NT2/D1 (cell line): ENCODE measurements at regions not wholly inside any gene's neighbourhood (a gene's known extent, or its start where the extent isn't known, plus 50 kb on each side); places are given as distances from the start of the nearest gene placed in this dataset.

Experiments
- DNase-seq: peaks from one replicate; pipeline ENCODE4 v3.0.0-alpha.2; 2011; ENCODE audit warnings: low read depth, low spot score
- H3K27me3 ChIP-seq: 2 replicates; pipeline ENCODE4 v1.6.0; 2011; ENCODE audit warnings: mild to moderate bottlenecking; ENCODE audit not compliant: insufficient read length, insufficient read depth
- H3K36me3 ChIP-seq: 2 replicates; pipeline ENCODE4 v1.6.1; 2011; ENCODE audit warnings: mild to moderate bottlenecking, low read length, mixed read lengths; ENCODE audit not compliant: insufficient read depth, insufficient read length
- H3K4me1 ChIP-seq: 2 replicates; pipeline ENCODE4 v1.5.1; 2011; ENCODE audit not compliant: insufficient read depth, insufficient read length
- H3K4me3 ChIP-seq: 2 replicates; pipeline ENCODE4 v1.5.1; 2011; ENCODE audit warnings: low read depth; ENCODE audit not compliant: insufficient read length
- H3K9ac ChIP-seq: 2 replicates; pipeline ENCODE4 v1.6.0; 2011; ENCODE audit warnings: low read depth; ENCODE audit not compliant: insufficient read length
- H3K9me3 ChIP-seq: 2 replicates; pipeline ENCODE4 v1.5.1; 2011; ENCODE audit warnings: mild to moderate bottlenecking, low read length; ENCODE audit not compliant: insufficient read depth
- SUZ12 ChIP-seq: IDR thresholded peaks from 2 replicates; pipeline ENCODE4 v1.6.1; 2011; ENCODE audit not compliant: insufficient read length, insufficient read depth; ENCODE audit errors: extremely low read depth
- YY1 ChIP-seq: IDR thresholded peaks from 2 replicates; pipeline ENCODE4 v1.6.1; 2011; ENCODE audit not compliant: insufficient read length, insufficient read depth
- ZNF274 ChIP-seq: IDR thresholded peaks from 2 replicates; pipeline ENCODE4 v1.6.1; 2011; ENCODE audit warnings: mild to moderate bottlenecking, low read depth, low read length

DNA sequence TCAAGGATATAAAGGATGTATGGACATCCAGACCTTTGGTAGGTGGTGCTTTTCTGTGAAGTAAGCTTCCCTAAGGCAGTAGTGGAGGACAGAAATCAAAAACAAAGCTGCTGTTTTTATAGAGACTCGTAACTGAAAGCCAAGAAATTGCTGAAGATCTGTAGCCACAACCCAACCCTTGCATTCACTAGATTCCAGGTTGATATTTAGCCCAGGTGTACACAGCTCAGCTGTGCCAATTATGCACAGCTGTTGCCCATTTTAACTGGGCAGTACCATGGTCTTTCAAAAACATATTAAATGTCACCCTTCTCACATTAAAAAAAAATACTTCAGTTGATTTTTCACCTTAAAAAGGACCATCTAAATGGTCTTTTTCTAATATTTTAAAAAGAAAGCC is 75.8 kb downstream of the CNTN3 start:
- no peaks in the 10 kb centered on the region for H3K27me3 ChIP-seq
- no peak for TF ChIP-seq ZNF274
- no peak for TF ChIP-seq YY1
- H3K4me3 ChIP-seq: no peak overlapping the region
- H3K9me3 ChIP-seq: no peaks in the 10 kb centered on the region
- H3K9ac ChIP-seq: no peak overlapping the region
- H3K4me1 ChIP-seq: no peaks in the 10 kb centered on the region
- no peaks in the 10 kb centered on the region for H3K36me3 ChIP-seq
- no peak for DNase-seq

DNA sequence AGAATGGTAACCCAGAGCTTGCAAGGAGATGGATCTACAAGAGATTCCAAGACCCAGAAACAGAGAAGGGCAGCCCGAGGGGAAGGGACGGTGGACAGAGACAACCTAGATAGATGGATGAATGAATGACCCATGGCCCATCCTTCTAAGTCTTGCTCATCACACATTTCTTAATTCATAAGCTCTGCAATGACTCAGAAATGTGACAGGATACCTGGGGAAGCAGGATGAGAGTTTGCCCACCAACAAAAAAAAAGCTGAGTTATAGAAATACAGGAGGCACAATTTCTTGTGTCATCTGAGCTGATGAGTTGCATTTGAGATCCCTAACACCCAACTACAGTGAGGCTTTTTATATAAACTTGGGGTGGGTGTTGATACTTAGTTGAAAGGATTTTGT is 76.6 kb downstream of the CNTN3 start:
- H3K4me1 ChIP-seq: no peaks in the 10 kb centered on the region
- TF ChIP-seq SUZ12 (no peak), ZNF274 (no peak), YY1 (no peak)
- H3K36me3 ChIP-seq: no peaks in the 10 kb centered on the region
- no peaks in the 10 kb centered on the region for H3K27me3 ChIP-seq
- no peak overlapping the region for H3K9ac ChIP-seq
- no peak for DNase-seq
- no peaks in the 10 kb centered on the region for H3K9me3 ChIP-seq
- H3K4me3 ChIP-seq: no peak overlapping the region

DNA sequence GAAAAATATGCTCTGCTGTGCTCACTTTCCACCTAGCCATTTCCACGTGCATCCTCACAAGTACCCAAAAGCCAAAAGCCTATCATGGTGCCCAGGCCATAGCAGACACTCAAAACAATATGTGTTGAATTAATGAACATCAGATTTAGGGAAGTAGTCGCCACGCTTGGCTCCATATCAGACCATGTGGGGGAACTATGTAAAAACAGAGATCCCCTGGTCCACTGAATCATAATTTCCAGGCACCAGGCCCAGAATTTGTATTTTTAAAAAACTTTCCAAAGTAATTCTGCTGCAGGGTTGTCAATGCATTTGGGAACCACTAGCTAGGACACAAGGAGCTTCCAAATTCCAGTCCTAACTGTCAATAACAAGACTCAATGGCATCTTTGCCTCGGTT is 77.3 kb downstream of the CNTN3 start:
- no peaks in the 10 kb centered on the region for H3K4me1 ChIP-seq
- DNase-seq: no peak
- H3K9ac ChIP-seq: no peak overlapping the region
- H3K4me3 ChIP-seq: no peak overlapping the region
- no peaks in the 10 kb centered on the region for H3K36me3 ChIP-seq
- TF ChIP-seq ZNF274 (no peak), YY1 (no peak), SUZ12 (no peak)
- no peaks in the 10 kb centered on the region for H3K27me3 ChIP-seq
- H3K9me3 ChIP-seq: no peaks in the 10 kb centered on the region

DNA sequence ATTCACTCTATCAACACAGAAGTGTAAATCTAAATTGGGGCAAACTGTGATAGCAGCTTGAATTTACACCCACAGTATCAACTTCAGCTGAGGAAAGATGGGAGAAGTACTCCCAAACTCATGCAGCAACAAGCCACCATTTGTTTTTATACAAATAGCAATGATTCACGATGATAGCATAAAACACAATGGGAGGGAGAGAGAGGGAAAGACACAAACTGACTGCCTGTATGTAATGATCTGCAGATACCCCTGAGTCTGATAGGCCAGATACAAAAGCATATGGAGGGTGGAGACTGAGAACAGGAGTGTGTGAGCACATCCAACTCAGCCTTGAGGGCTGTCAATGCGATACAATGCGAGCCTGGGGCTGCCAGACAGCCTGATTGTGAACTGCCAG is 79.2 kb downstream of the CNTN3 start:
- no peaks in the 10 kb centered on the region for H3K36me3 ChIP-seq
- no peaks in the 10 kb centered on the region for H3K4me1 ChIP-seq
- TF ChIP-seq SUZ12 (no peak), ZNF274 (no peak), YY1 (no peak)
- no peaks in the 10 kb centered on the region for H3K9me3 ChIP-seq
- no peak for DNase-seq
- no peak overlapping the region for H3K9ac ChIP-seq
- H3K4me3 ChIP-seq: no peak overlapping the region
- H3K27me3 ChIP-seq: no peaks in the 10 kb centered on the region

- H3K9me3 ChIP-seq: no peaks in the 10 kb centered on the region
- H3K36me3 ChIP-seq: no peaks in the 10 kb centered on the region
- no peak for DNase-seq
- H3K27me3 ChIP-seq: no peaks in the 10 kb centered on the region
- H3K4me3 ChIP-seq: no peak overlapping the region
- no peak overlapping the region for H3K9ac ChIP-seq
- TF ChIP-seq ZNF274 (no peak), SUZ12 (no peak), YY1 (no peak)
- H3K4me1 ChIP-seq: no peaks in the 10 kb centered on the region
Measured at GRCh38 chr3:74534611-74535010, 79.8 kb downstream of the CNTN3 start.

DNA sequence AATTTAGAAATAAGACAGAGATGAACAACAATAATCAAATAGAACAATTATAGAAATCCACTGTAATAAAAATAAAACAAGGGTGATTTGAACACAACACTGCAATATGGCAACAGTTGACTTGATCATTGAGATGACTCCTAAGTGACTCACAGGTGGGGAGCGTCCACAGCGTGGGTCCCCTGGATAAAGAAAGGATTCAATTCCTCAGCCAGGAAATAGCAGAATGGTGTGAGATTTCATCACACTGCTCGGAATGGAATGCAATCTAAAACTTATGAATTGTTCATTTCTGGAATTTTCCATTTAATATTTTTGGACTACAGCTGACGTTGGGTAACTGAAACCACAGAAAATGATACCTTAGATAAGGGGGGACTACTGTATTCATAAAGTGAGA is 82.0 kb downstream of the CNTN3 start:
- TF ChIP-seq ZNF274: no peak
- TF ChIP-seq SUZ12: no peak
- no peak for TF ChIP-seq YY1
- no peak overlapping the region for H3K9ac ChIP-seq
- H3K36me3 ChIP-seq: no peaks in the 10 kb centered on the region
- no peaks in the 10 kb centered on the region for H3K4me1 ChIP-seq
- H3K27me3 ChIP-seq: no peaks in the 10 kb centered on the region
- H3K4me3 ChIP-seq: no peak overlapping the region
- DNase-seq: no peak
- no peaks in the 10 kb centered on the region for H3K9me3 ChIP-seq

GRCh38 chr3:74531491-74531890 is 83.0 kb downstream of the CNTN3 start:
- Histone ChIP-seq H3K27me3 (no peaks in the 10 kb centered on the region), H3K9ac (no peak overlapping the region), H3K4me1 (no peaks in the 10 kb centered on the region), H3K4me3 (no peak overlapping the region), H3K9me3 (no peaks in the 10 kb centered on the region), H3K36me3 (no peaks in the 10 kb centered on the region)
- no peak for DNase-seq
- no peak for TF ChIP-seq SUZ12
- TF ChIP-seq ZNF274: no peak
- no peak for TF ChIP-seq YY1

GRCh38 chr3:74529145-74529544 is 85.3 kb downstream of the CNTN3 start:
- Histone ChIP-seq H3K4me3 (no peak overlapping the region), H3K36me3 (no peaks in the 10 kb centered on the region), H3K9ac (no peak overlapping the region), H3K9me3 (no peaks in the 10 kb centered on the region), H3K4me1 (no peaks in the 10 kb centered on the region), H3K27me3 (no peaks in the 10 kb centered on the region)
- no peak for TF ChIP-seq ZNF274
- TF ChIP-seq YY1: no peak
- no peak for TF ChIP-seq SUZ12
- DNase-seq: no peak
